ENCODE measurements at regions not wholly inside any gene's neighbourhood (a gene's known extent, or its start where the extent isn't known, plus 50 kb on each side); places are given as distances from the start of the nearest gene placed in this dataset.

GRCh38 chr1:193421487-193421886 lies 235.1 kb upstream of the B3GALT2 start:
- Histone ChIP-seq H3K4me2 (ENCODE audit: low read length) (no peak overlapping the region), H3K27me3 (ENCODE audit: insufficient read depth, low read length) (no peaks in the 10 kb centered on the region), H3K9ac (ENCODE audit: low read length) (no peak overlapping the region), H4K20me1 (ENCODE audit: insufficient read depth) (no peaks in the 10 kb centered on the region), H3K36me3 (ENCODE audit: control insufficient read depth in 1 of 2, insufficient read depth in 2 of 2, low read length in 2 of 2) (no peaks in the 10 kb centered on the region), H2AFZ (ENCODE audit: low read depth, low read length, poor library complexity, severe bottlenecking) (no peak overlapping the region), H3K4me1 (ENCODE audit: control insufficient read depth in 1 of 2, insufficient read depth in 2 of 2, low read length in 2 of 2) (no peaks in the 10 kb centered on the region), H3K27ac (ENCODE audit: low read depth, low read length) (no peak overlapping the region), H3K9me3 (ENCODE audit: control insufficient read depth in 1 of 2, insufficient read depth in 1 of 2, low read depth in 1 of 2, low read length in 2 of 2) (no peaks in the 10 kb centered on the region), H3K4me3 (replicated peaks in 1 of 2; ENCODE audit: low read depth in 1 of 2, low read length in 2 of 2) (no peak overlapping the region), H3K9me2 (ENCODE audit: insufficient read depth) (no peaks in the 10 kb centered on the region), H3K79me2 (ENCODE audit: insufficient read depth, low read length) (no peaks in the 10 kb centered on the region)
- ATAC-seq (no peak), DNase-seq (ENCODE audit: low read depth, low spot score) (no peak)
- ChIA-PET RAD21 (ENCODE audit: low non-redundant PET in 1 of 2, low total read pairs in 2 of 2, uncharacterized antibody in 2 of 2, unreplicated experiment in 2 of 2) (no interaction called here), POLR2A (no interaction called here), CTCF (no interaction called here)
- intact Hi-C loops (cut with micrococcal nuclease) = no loop called here
- no TSS peak for BruUV-seq (replicated peaks)
- TF ChIP-seq CBX3 (IDR thresholded peaks at IDR 0.05; ENCODE audit: low read depth) (no peak), SP1 (IDR thresholded peaks at IDR 0.05; ENCODE audit: low read depth) (no peak), ZBTB33 (IDR thresholded peaks at IDR 0.05; ENCODE audit: extremely low read depth, insufficient replicate concordance, low read length) (no peak), EZH2phosphoT487 (IDR thresholded peaks at IDR 0.05; ENCODE audit: borderline replicate concordance) (no peak), ZFX (IDR thresholded peaks at IDR 0.05) (no peak), RAD21 (IDR thresholded peaks at IDR 0.05; ENCODE audit: low read depth) (no peak), ZNF274 (IDR thresholded peaks at IDR 0.05; ENCODE audit: low read depth, low read length) (no peak), FOSL1 (IDR thresholded peaks at IDR 0.05; ENCODE audit: low read depth) (no peak), JUND (IDR thresholded peaks at IDR 0.05) (no peak), CTCF (IDR thresholded peaks at IDR 0.05 in 2 of 3, conservative IDR thresholded peaks at IDR 0.05 in 1 of 3; ENCODE audit: borderline replicate concordance in 1 of 3, insufficient read depth in 1 of 3, low read depth in 2 of 3, low read length in 2 of 3) (no peak), REST (IDR thresholded peaks at IDR 0.05; ENCODE audit: low read depth) (no peak), ELF1 (IDR thresholded peaks at IDR 0.05; ENCODE audit: borderline replicate concordance, low read depth) (no peak), TCF7L2 (IDR thresholded peaks at IDR 0.05; ENCODE audit: borderline replicate concordance, extremely low read depth, insufficient read depth, insufficient read length) (no peak), SIN3A (IDR thresholded peaks at IDR 0.05; ENCODE audit: low read depth) (no peak)

Measured in HCT116 (cell line).